ENCODE measurements at regions not wholly inside any gene's neighbourhood (a gene's known extent, or its start where the extent isn't known, plus 50 kb on each side); places are given as distances from the start of the nearest gene placed in this dataset.

GRCh38 chr2:128489526-128490273 lies 171.0 kb upstream of the HS6ST1 start:
- no peaks in the 10 kb centered on the region for H3K4me1 ChIP-seq (ENCODE audit: low read length)
- H3K4me2 ChIP-seq (ENCODE audit: low read length), result no peak overlapping the region
- no peaks in the 10 kb centered on the region for H3K79me2 ChIP-seq (ENCODE audit: low read length)
- H2AFZ ChIP-seq (ENCODE audit: low read depth, low read length), result no peak overlapping the region
- peaks cover 22% of the 10 kb centered on the region for H3K27me3 ChIP-seq (ENCODE audit: low read depth, low read length)
- H4K20me1 ChIP-seq (ENCODE audit: insufficient read depth, low read length), result no peaks in the 10 kb centered on the region
- no peak overlapping the region for H3K27ac ChIP-seq (ENCODE audit: low read length)
- H3K9me3 ChIP-seq (ENCODE audit: insufficient read depth, low read length), result no peaks in the 10 kb centered on the region
- H3K36me3 ChIP-seq (replicated peaks; ENCODE audit: low read depth, low read length), result no peaks in the 10 kb centered on the region
- no peak for TF ChIP-seq EZH2phosphoT487 (IDR thresholded peaks at IDR 0.05; ENCODE audit: low read depth)
- TF ChIP-seq, protein P1, sequence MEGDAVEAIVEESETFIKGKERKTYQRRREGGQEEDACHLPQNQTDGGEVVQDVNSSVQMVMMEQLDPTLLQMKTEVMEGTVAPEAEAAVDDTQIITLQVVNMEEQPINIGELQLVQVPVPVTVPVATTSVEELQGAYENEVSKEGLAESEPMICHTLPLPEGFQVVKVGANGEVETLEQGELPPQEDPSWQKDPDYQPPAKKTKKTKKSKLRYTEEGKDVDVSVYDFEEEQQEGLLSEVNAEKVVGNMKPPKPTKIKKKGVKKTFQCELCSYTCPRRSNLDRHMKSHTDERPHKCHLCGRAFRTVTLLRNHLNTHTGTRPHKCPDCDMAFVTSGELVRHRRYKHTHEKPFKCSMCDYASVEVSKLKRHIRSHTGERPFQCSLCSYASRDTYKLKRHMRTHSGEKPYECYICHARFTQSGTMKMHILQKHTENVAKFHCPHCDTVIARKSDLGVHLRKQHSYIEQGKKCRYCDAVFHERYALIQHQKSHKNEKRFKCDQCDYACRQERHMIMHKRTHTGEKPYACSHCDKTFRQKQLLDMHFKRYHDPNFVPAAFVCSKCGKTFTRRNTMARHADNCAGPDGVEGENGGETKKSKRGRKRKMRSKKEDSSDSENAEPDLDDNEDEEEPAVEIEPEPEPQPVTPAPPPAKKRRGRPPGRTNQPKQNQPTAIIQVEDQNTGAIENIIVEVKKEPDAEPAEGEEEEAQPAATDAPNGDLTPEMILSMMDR (IDR thresholded peaks at IDR 0.05; ENCODE audit: low read depth, low read length), result no peak
- no peak overlapping the region for H3K9ac ChIP-seq (ENCODE audit: low read length)
- H3K4me3 ChIP-seq (ENCODE audit: low read length), result no peak overlapping the region

GRCh38 chr2:128490321-128490720 lies 171.7 kb upstream of the HS6ST1 start:
- peaks cover 22% of the 10 kb centered on the region for H3K27me3 ChIP-seq (ENCODE audit: low read depth, low read length)
- H3K4me3 ChIP-seq (ENCODE audit: low read length), result no peak overlapping the region
- H3K4me2 ChIP-seq (ENCODE audit: low read length), result no peak overlapping the region
- H3K36me3 ChIP-seq (replicated peaks; ENCODE audit: low read depth, low read length), result no peaks in the 10 kb centered on the region
- H4K20me1 ChIP-seq (ENCODE audit: insufficient read depth, low read length), result no peaks in the 10 kb centered on the region
- no peak overlapping the region for H2AFZ ChIP-seq (ENCODE audit: low read depth, low read length)
- no peaks in the 10 kb centered on the region for H3K79me2 ChIP-seq (ENCODE audit: low read length)
- no peak overlapping the region for H3K27ac ChIP-seq (ENCODE audit: low read length)
- H3K9me3 ChIP-seq (ENCODE audit: insufficient read depth, low read length), result no peaks in the 10 kb centered on the region
- H3K4me1 ChIP-seq (ENCODE audit: low read length), result no peaks in the 10 kb centered on the region
- TF ChIP-seq EZH2phosphoT487 (IDR thresholded peaks at IDR 0.05; ENCODE audit: low read depth), result no peak
- TF ChIP-seq, protein P1 (IDR thresholded peaks at IDR 0.05; ENCODE audit: low read depth, low read length), result no peak
- H3K9ac ChIP-seq (ENCODE audit: low read length), result no peak overlapping the region

GRCh38 chr2:128490881-128491691 lies 172.4 kb upstream of the HS6ST1 start:
- H3K36me3 ChIP-seq (replicated peaks; ENCODE audit: low read depth, low read length), result no peaks in the 10 kb centered on the region
- H2AFZ ChIP-seq (ENCODE audit: low read depth, low read length), result no peak overlapping the region
- no peaks in the 10 kb centered on the region for H3K4me1 ChIP-seq (ENCODE audit: low read length)
- H3K4me3 ChIP-seq (ENCODE audit: low read length), result no peak overlapping the region
- no peaks in the 10 kb centered on the region for H4K20me1 ChIP-seq (ENCODE audit: insufficient read depth, low read length)
- TF ChIP-seq, protein P1 (IDR thresholded peaks at IDR 0.05; ENCODE audit: low read depth, low read length), result no peak
- TF ChIP-seq EZH2phosphoT487 (IDR thresholded peaks at IDR 0.05; ENCODE audit: low read depth), result no peak
- H3K4me2 ChIP-seq (ENCODE audit: low read length), result no peak overlapping the region
- H3K79me2 ChIP-seq (ENCODE audit: low read length), result no peaks in the 10 kb centered on the region
- H3K9ac ChIP-seq (ENCODE audit: low read length), result no peak overlapping the region
- peaks cover 22% of the 10 kb centered on the region for H3K27me3 ChIP-seq (ENCODE audit: low read depth, low read length)
- no peak overlapping the region for H3K27ac ChIP-seq (ENCODE audit: low read length)
- no peaks in the 10 kb centered on the region for H3K9me3 ChIP-seq (ENCODE audit: insufficient read depth, low read length)

- no peaks in the 10 kb centered on the region for H3K79me2 ChIP-seq (ENCODE audit: low read length)
- no peak overlapping the region for H2AFZ ChIP-seq (ENCODE audit: low read depth, low read length)
- H3K4me1 ChIP-seq (ENCODE audit: low read length), result no peaks in the 10 kb centered on the region
- no peak overlapping the region for H3K4me2 ChIP-seq (ENCODE audit: low read length)
- H3K36me3 ChIP-seq (replicated peaks; ENCODE audit: low read depth, low read length), result no peaks in the 10 kb centered on the region
- H3K9me3 ChIP-seq (ENCODE audit: insufficient read depth, low read length), result no peaks in the 10 kb centered on the region
- no peaks in the 10 kb centered on the region for H4K20me1 ChIP-seq (ENCODE audit: insufficient read depth, low read length)
- TF ChIP-seq, protein P1 (IDR thresholded peaks at IDR 0.05; ENCODE audit: low read depth, low read length), result no peak
- no peak for TF ChIP-seq EZH2phosphoT487 (IDR thresholded peaks at IDR 0.05; ENCODE audit: low read depth)
- peaks cover 22% of the 10 kb centered on the region for H3K27me3 ChIP-seq (ENCODE audit: low read depth, low read length)
- no peak overlapping the region for H3K9ac ChIP-seq (ENCODE audit: low read length)
- H3K27ac ChIP-seq (ENCODE audit: low read length), result no peak overlapping the region
- H3K4me3 ChIP-seq (ENCODE audit: low read length), result no peak overlapping the region
Measured at GRCh38 chr2:128491692-128492244, 173.1 kb upstream of the HS6ST1 start.
